ENCODE measurements at regions not wholly inside any gene's neighbourhood (a gene's known extent, or its start where the extent isn't known, plus 50 kb on each side); places are given as distances from the start of the nearest gene placed in this dataset.

DNA sequence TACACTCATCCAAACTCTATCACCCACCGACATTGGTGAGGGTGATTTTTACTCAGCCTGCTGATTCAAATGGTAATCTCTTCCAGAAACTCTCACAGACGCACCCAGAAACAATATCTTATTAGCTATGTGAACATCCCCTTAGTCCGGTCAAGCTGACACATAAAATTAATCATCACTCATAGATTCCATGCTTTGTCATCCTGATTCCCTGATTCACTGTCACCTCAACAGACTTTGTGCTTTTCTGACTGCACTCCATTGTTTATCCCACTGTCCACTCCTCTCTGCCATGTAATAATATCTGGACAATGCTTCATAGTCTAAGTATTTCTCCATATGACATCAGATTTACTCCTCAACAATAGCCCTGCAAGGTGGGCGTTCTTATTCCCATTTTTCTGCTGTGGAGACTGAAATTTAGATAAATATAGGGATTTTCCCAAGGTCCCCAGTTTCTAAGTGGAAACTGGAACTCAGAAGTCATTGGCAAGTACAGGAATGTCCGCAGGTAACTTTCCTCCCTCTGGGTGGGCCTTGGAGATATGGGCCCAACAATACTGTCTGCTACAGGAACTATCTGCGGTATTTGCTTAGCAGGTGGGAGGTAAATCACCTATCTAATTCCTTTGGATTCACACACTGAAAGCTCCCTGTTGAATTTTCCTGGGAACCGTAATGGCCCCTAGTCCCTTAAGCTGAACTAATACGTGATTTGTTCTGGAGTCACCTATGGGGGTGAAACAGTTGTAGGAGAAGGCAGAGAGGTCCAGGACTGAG lies 228.6 kb upstream of the BCOR start:
- H3K27me3 ChIP-seq = no peaks in the 10 kb centered on the region
- no peaks in the 10 kb centered on the region for H3K9me3 ChIP-seq (ENCODE audit: low read depth)
- DNase-seq (ENCODE audit: low read depth in 1 of 2, low spot score in 1 of 2) = no peak
- H3K4me1 ChIP-seq (ENCODE audit: low read depth) = peaks cover 9% of the 10 kb centered on the region
- no peak overlapping the region for H3K4me3 ChIP-seq
- TF ChIP-seq, protein P1, sequence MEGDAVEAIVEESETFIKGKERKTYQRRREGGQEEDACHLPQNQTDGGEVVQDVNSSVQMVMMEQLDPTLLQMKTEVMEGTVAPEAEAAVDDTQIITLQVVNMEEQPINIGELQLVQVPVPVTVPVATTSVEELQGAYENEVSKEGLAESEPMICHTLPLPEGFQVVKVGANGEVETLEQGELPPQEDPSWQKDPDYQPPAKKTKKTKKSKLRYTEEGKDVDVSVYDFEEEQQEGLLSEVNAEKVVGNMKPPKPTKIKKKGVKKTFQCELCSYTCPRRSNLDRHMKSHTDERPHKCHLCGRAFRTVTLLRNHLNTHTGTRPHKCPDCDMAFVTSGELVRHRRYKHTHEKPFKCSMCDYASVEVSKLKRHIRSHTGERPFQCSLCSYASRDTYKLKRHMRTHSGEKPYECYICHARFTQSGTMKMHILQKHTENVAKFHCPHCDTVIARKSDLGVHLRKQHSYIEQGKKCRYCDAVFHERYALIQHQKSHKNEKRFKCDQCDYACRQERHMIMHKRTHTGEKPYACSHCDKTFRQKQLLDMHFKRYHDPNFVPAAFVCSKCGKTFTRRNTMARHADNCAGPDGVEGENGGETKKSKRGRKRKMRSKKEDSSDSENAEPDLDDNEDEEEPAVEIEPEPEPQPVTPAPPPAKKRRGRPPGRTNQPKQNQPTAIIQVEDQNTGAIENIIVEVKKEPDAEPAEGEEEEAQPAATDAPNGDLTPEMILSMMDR (IDR thresholded peaks at IDR 0.05; ENCODE audit: low read depth, low read length) = no peak
- H3K27ac ChIP-seq = no peak overlapping the region
- no peaks in the 10 kb centered on the region for H3K36me3 ChIP-seq

DNA sequence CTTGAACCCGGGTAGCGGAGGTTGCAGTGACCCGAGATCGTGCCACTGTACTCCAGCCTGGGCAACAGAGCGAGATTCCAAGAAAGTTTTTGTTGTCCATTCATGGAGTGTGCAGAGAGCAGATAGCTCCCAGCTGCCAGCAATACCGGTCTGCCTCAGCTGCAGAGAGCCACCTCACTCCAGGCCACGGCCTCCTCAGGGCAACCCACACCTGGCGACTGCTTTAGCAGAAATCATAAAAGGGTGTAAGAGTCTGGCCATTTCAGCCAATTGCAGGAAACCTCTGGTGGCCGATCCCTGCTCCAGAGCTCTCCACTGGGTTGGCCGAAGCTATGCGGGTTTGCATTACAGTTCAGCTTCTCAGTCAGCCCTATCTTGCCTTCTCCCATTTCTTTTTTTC lies 227.4 kb upstream of the BCOR start:
- Histone ChIP-seq H3K4me1 (ENCODE audit: low read depth) (peaks cover 4% of the 10 kb centered on the region), H3K9me3 (ENCODE audit: low read depth) (no peaks in the 10 kb centered on the region), H3K4me3 (no peak overlapping the region), H3K27ac (no peak overlapping the region), H3K36me3 (no peaks in the 10 kb centered on the region), H3K27me3 (no peaks in the 10 kb centered on the region)
- TF ChIP-seq, protein P1 (IDR thresholded peaks at IDR 0.05; ENCODE audit: low read depth, low read length) = no peak
- no peak for DNase-seq (ENCODE audit: low read depth in 1 of 2, low spot score in 1 of 2)

DNA sequence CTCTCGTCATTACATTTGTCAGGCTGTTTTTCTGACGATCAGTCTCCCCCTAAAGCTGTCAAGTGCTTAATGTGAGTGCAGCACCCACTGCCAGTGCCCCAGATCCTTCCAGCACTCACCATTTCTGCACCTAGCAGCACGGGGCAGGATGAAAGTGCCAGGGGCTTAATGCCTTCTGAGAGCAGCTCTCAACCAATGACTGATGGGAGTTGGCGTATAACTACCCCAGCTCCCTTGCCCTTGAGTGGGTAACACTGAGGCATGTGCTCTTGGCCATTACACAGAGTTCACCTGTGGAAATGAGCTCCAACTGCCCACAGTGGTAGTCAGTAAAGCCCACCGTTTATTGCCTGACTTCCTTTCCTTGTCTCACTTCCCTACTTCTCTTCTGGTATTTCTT lies 226.2 kb upstream of the BCOR start:
- TF ChIP-seq, protein P1 (IDR thresholded peaks at IDR 0.05; ENCODE audit: low read depth, low read length) = no peak
- peaks cover 4% of the 10 kb centered on the region for H3K4me1 ChIP-seq (ENCODE audit: low read depth)
- no peak for DNase-seq (ENCODE audit: low read depth in 1 of 2, low spot score in 1 of 2)
- H3K36me3 ChIP-seq = no peaks in the 10 kb centered on the region
- no peak overlapping the region for H3K4me3 ChIP-seq
- H3K27ac ChIP-seq = no peak overlapping the region
- no peaks in the 10 kb centered on the region for H3K27me3 ChIP-seq
- H3K9me3 ChIP-seq (ENCODE audit: low read depth) = no peaks in the 10 kb centered on the region

DNA sequence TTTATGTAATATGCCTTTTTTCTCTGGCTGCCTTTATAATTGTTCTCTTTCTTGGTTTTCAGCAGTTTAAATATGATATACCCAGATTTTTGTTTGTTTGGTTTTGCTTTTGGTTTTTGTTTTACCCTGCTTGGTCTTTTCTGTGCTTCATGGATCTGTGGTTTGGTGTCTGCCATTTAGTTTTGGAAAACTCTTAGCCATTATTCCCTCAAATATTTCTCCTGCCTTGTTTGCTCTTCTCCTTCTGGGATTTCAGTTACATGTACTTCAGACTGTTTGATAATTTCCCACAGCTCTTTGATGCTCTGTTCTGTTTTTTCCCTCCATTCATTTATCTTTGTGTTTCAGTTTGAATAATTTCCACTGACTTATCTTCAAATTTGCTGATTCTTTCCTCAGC lies 223.1 kb upstream of the BCOR start:
- Histone ChIP-seq H3K4me1 (ENCODE audit: low read depth) (no peaks in the 10 kb centered on the region), H3K27ac (no peak overlapping the region), H3K27me3 (no peaks in the 10 kb centered on the region), H3K36me3 (no peaks in the 10 kb centered on the region), H3K9me3 (ENCODE audit: low read depth) (no peaks in the 10 kb centered on the region), H3K4me3 (no peak overlapping the region)
- DNase-seq (ENCODE audit: low read depth in 1 of 2, low spot score in 1 of 2) = no peak
- TF ChIP-seq, protein P1 (IDR thresholded peaks at IDR 0.05; ENCODE audit: low read depth, low read length) = no peak

GRCh38 chrX:40318801-40319200 lies 221.0 kb upstream of the BCOR start:
- no peak overlapping the region for H3K27ac ChIP-seq
- H3K27me3 ChIP-seq = no peaks in the 10 kb centered on the region
- no peaks in the 10 kb centered on the region for H3K4me1 ChIP-seq (ENCODE audit: low read depth)
- TF ChIP-seq, protein P1 (IDR thresholded peaks at IDR 0.05; ENCODE audit: low read depth, low read length) = no peak
- no peaks in the 10 kb centered on the region for H3K9me3 ChIP-seq (ENCODE audit: low read depth)
- H3K4me3 ChIP-seq = no peak overlapping the region
- DNase-seq (ENCODE audit: low read depth in 1 of 2, low spot score in 1 of 2) = no peak
- no peaks in the 10 kb centered on the region for H3K36me3 ChIP-seq

Measured in cardiac muscle cell (in vitro differentiated cells and primary cell).